Trophoblast cell (in vitro differentiated cells and primary cell): ENCODE measurements at regions not wholly inside any gene's neighbourhood (a gene's known extent, or its start where the extent isn't known, plus 50 kb on each side); places are given as distances from the start of the nearest gene placed in this dataset.
A peak's percentile ranks its signal among the peaks of the same experiment; 100 is the strongest.

Experiments
- DNase-seq, 2 donors: peaks; one replicate each; pipeline ENCODE4 v3.0.0-alpha.2; 2016
- H2AFZ ChIP-seq: 2 replicates; pipeline ENCODE4 v1.6.1; 2013; ENCODE audit warnings: low read length, moderate library complexity, mild to moderate bottlenecking; ENCODE audit not compliant: insufficient read depth, poor library complexity
- H2AK5ac ChIP-seq: 2 replicates; pipeline ENCODE4 v1.6.1; 2013; ENCODE audit warnings: mild to moderate bottlenecking, low read length
- H2BK120ac ChIP-seq: 2 replicates; pipeline ENCODE4 v1.6.1; 2013; ENCODE audit warnings: low read length, mild to moderate bottlenecking, moderate library complexity; ENCODE audit not compliant: insufficient read depth, poor library complexity
- H2BK12ac ChIP-seq: 2 replicates; pipeline ENCODE4 v1.6.1; 2013; ENCODE audit warnings: mild to moderate bottlenecking, low read length, moderate library complexity
- H2BK5ac ChIP-seq: 2 replicates; pipeline ENCODE4 v1.6.1; 2013; ENCODE audit warnings: low read length, low read depth, moderate library complexity, mild to moderate bottlenecking; ENCODE audit not compliant: poor library complexity
- H3K14ac ChIP-seq: 2 replicates; pipeline ENCODE4 v1.6.1; 2013; ENCODE audit warnings: mild to moderate bottlenecking, low read length
- H3K18ac ChIP-seq: 2 replicates; pipeline ENCODE4 v1.6.1; 2013; ENCODE audit warnings: mild to moderate bottlenecking, low read length
- H3K23ac ChIP-seq: 2 replicates; pipeline ENCODE4 v1.6.1; 2013; ENCODE audit warnings: low read length
- H3K27ac ChIP-seq: 2 replicates; pipeline ENCODE4 v1.5.1; 2013; ENCODE audit warnings: low read depth, mild to moderate bottlenecking, inconsistent platforms, low read length, moderate library complexity
- H3K27me3 ChIP-seq: 2 replicates; pipeline ENCODE4 v1.6.1; 2013; ENCODE audit warnings: inconsistent platforms, mild to moderate bottlenecking, low read length, moderate library complexity; ENCODE audit not compliant: insufficient read depth
- H3K36me3 ChIP-seq, 2 experiments: 1 replicate in 1 of 2; 2 replicates in 1 of 2; pipeline ENCODE4 v1.6.1; 2013; ENCODE audit warnings: low read length in 2 of 2, mild to moderate bottlenecking in 2 of 2, moderate library complexity in 1 of 2; ENCODE audit not compliant: insufficient read depth in 2 of 2, control insufficient read depth in 1 of 2
- H3K4ac ChIP-seq: 2 replicates; pipeline ENCODE4 v1.6.1; 2013; ENCODE audit warnings: low read depth, mild to moderate bottlenecking, low read length, moderate library complexity
- H3K4me1 ChIP-seq, 2 experiments: 1 replicate in 1 of 2; 2 replicates in 1 of 2; pipeline ENCODE4 v1.6.1; 2013; ENCODE audit warnings: low read length in 2 of 2, mild to moderate bottlenecking in 2 of 2, moderate library complexity in 1 of 2; ENCODE audit not compliant: insufficient read depth in 2 of 2, control insufficient read depth in 1 of 2
- H3K4me2 ChIP-seq: 2 replicates; pipeline ENCODE4 v1.6.1; 2013; ENCODE audit warnings: inconsistent platforms, mild to moderate bottlenecking, low read length, moderate library complexity
- H3K4me3 ChIP-seq: 2 replicates; pipeline ENCODE4 v1.5.1; 2013; ENCODE audit warnings: mild to moderate bottlenecking, low read depth, low read length, inconsistent platforms
- H3K79me1 ChIP-seq: one replicate; pipeline ENCODE4 v1.6.1; 2013; ENCODE audit warnings: low read length
- H3K79me2 ChIP-seq: 2 replicates; pipeline ENCODE4 v1.6.1; 2013; ENCODE audit warnings: low read length, mild to moderate bottlenecking; ENCODE audit not compliant: control insufficient read depth, insufficient read depth, poor library complexity
- H3K9ac ChIP-seq: 2 replicates; pipeline ENCODE4 v1.6.1; 2013; ENCODE audit warnings: mild to moderate bottlenecking, low read length
- H3K9me3 ChIP-seq: 2 replicates; pipeline ENCODE4 v1.6.1; 2013; ENCODE audit warnings: low read depth, mild to moderate bottlenecking, control low read depth, inconsistent platforms, low read length; ENCODE audit not compliant: insufficient read depth
- H4K12ac ChIP-seq: 2 replicates; pipeline ENCODE4 v1.6.1; 2013; ENCODE audit warnings: low read depth, mild to moderate bottlenecking, low read length, moderate library complexity
- H4K8ac ChIP-seq: 2 replicates; pipeline ENCODE4 v1.6.1; 2013; ENCODE audit warnings: low read depth, mild to moderate bottlenecking, low read length, moderate library complexity
- H4K91ac ChIP-seq: one replicate; pipeline ENCODE4 v1.6.1; 2013; ENCODE audit warnings: low read depth, mild to moderate bottlenecking, low read length, moderate library complexity
- WGBS: extraction: QIAGEN DNeasy Blood & Tissue Kit; methylation state at CpG from one replicate; pipeline ENCODE4 v1.1.7; 2013; ENCODE audit warnings: missing lambda C conversion rate; ENCODE audit not compliant: insufficient read length, insufficient coverage; ENCODE audit errors: extremely low coverage; 5-methylcytosine and 5-hydroxymethylcytosine counted together

- Histone ChIP-seq H2AK5ac (no peak overlapping the region), H2BK12ac (no peak overlapping the region), H2AFZ (no peak overlapping the region), H3K9ac (no peak overlapping the region), H3K14ac (no peak overlapping the region), H3K27me3 (no peaks in the 10 kb centered on the region), H3K18ac (no peak overlapping the region), H3K79me1 (no peaks in the 10 kb centered on the region), H3K36me3 (no peaks in the 10 kb centered on the region), H4K8ac (no peak overlapping the region), H3K4me1 (no peaks in the 10 kb centered on the region), H3K4me2 (no peak overlapping the region), H3K79me2 (no peaks in the 10 kb centered on the region), H3K9me3 (peaks cover 2% of the 10 kb centered on the region), H2BK120ac (no peak overlapping the region), H4K12ac (no peak overlapping the region), H2BK5ac (no peak overlapping the region), H3K27ac (no peak overlapping the region), H3K4me3 (no peak overlapping the region), H4K91ac (no peak overlapping the region), H3K4ac (no peak overlapping the region), H3K23ac (no peak overlapping the region)
- peak in 1 of 2 donors; percentile 38 for DNase-seq
- no CpG with 5 or more reads among the region's 5 CpGs for WGBS
These were observed 230.0 kb upstream of the MGAT5 start for GRCh38 chr2:134023854-134024253.

- no peak overlapping the region for H2BK120ac ChIP-seq
- H3K4me2 ChIP-seq: peak overlapping the region; percentile 7
These were observed 225.9 kb upstream of the MGAT5 start for GRCh38 chr2:134027980-134028379.

GRCh38 chr2:134029418-134029817, 224.5 kb upstream of the MGAT5 start:
- Histone ChIP-seq H2BK12ac (no peak overlapping the region), H2AK5ac (no peak overlapping the region), H3K9me3 (peaks cover 4% of the 10 kb centered on the region), H3K79me2 (no peaks in the 10 kb centered on the region), H3K79me1 (no peaks in the 10 kb centered on the region), H3K27me3 (no peaks in the 10 kb centered on the region), H2AFZ (no peak overlapping the region), H3K23ac (no peak overlapping the region), H3K36me3 (no peaks in the 10 kb centered on the region), H3K4me2 (no peak overlapping the region), H4K91ac (no peak overlapping the region), H3K4me1 (no peaks in the 10 kb centered on the region), H4K12ac (no peak overlapping the region), H3K27ac (no peak overlapping the region), H2BK5ac (no peak overlapping the region), H2BK120ac (no peak overlapping the region), H4K8ac (no peak overlapping the region), H3K4me3 (no peak overlapping the region), H3K4ac (no peak overlapping the region), H3K18ac (no peak overlapping the region), H3K14ac (no peak overlapping the region), H3K9ac (no peak overlapping the region)
- no peak for DNase-seq
- WGBS: no CpG with 5 or more reads among the region's 6 CpGs

More at GRCh38 chr2:134027980-134028379, 225.9 kb upstream of the MGAT5 start:
- no peak overlapping the region for H2BK12ac ChIP-seq
- no peak overlapping the region for H3K9ac ChIP-seq
- H2BK5ac ChIP-seq: no peak overlapping the region
- H3K4me1 ChIP-seq: no peaks in the 10 kb centered on the region
- no peak overlapping the region for H3K4ac ChIP-seq
- no peak overlapping the region for H3K4me3 ChIP-seq
- H3K23ac ChIP-seq: no peak overlapping the region
- H3K79me2 ChIP-seq: no peaks in the 10 kb centered on the region
- H3K18ac ChIP-seq: no peak overlapping the region
- no CpG with 5 or more reads among the region's 21 CpGs for WGBS
- no peaks in the 10 kb centered on the region for H3K79me1 ChIP-seq
- no peak overlapping the region for H3K14ac ChIP-seq
- H4K91ac ChIP-seq: no peak overlapping the region
- no peaks in the 10 kb centered on the region for H3K27me3 ChIP-seq
- H3K36me3 ChIP-seq: no peaks in the 10 kb centered on the region
- H3K9me3 ChIP-seq: peaks cover 4% of the 10 kb centered on the region
- no peak overlapping the region for H4K8ac ChIP-seq
- no peak overlapping the region for H2AFZ ChIP-seq
- no peak overlapping the region for H4K12ac ChIP-seq
- H3K27ac ChIP-seq: no peak overlapping the region
- DNase-seq: peak in 1 of 2 donors; percentile 24
- no peak overlapping the region for H2AK5ac ChIP-seq

- Histone ChIP-seq H3K79me1 (no peaks in the 10 kb centered on the region), H3K27ac (no peak overlapping the region)
- WGBS: no CpG with 5 or more reads among the region's 6 CpGs
These were observed 222.3 kb upstream of the MGAT5 start for GRCh38 chr2:134031539-134031938.

More at GRCh38 chr2:134031539-134031938, 222.3 kb upstream of the MGAT5 start:
- Histone ChIP-seq H4K12ac (no peak overlapping the region), H3K23ac (no peak overlapping the region), H3K4me2 (no peak overlapping the region), H3K9ac (no peak overlapping the region), H3K4me1 (no peaks in the 10 kb centered on the region), H3K4me3 (no peak overlapping the region), H2AK5ac (no peak overlapping the region), H2BK120ac (no peak overlapping the region), H3K27me3 (no peaks in the 10 kb centered on the region), H4K91ac (no peak overlapping the region), H3K36me3 (no peaks in the 10 kb centered on the region), H2AFZ (no peak overlapping the region), H2BK5ac (no peak overlapping the region), H3K79me2 (no peaks in the 10 kb centered on the region), H3K14ac (no peak overlapping the region), H2BK12ac (no peak overlapping the region), H4K8ac (no peak overlapping the region), H3K4ac (no peak overlapping the region), H3K18ac (no peak overlapping the region), H3K9me3 (peaks cover 4% of the 10 kb centered on the region)
- DNase-seq: no peak
